HEK293 (cell line): ENCODE measurements at regions not wholly inside any gene's neighbourhood (a gene's known extent, or its start where the extent isn't known, plus 50 kb on each side); places are given as distances from the start of the nearest gene placed in this dataset.

ENCODE experiments used
- KLF8 ChIP-seq: fragments of 450-650 bp; formaldehyde crosslinking; IDR thresholded peaks from 2 replicates; pipeline ENCODE4 v1.5.1; 2016; ENCODE audit warnings: missing biosample characterization, missing genetic modification characterization
- YY1 ChIP-seq: fragments of 450-650 bp; formaldehyde crosslinking; IDR thresholded peaks from 2 replicates; pipeline ENCODE4 v1.5.1; 2018; ENCODE audit warnings: missing biosample characterization, missing genetic modification characterization
- ZNF239 ChIP-seq: fragments of 450-650 bp; formaldehyde crosslinking; IDR thresholded peaks from 2 replicates; pipeline ENCODE4 v1.5.1; 2016; ENCODE audit warnings: missing biosample characterization, missing genetic modification characterization
- TF ChIP-seq, protein P1 (sequence below): fragments of 450-650 bp; formaldehyde crosslinking; IDR thresholded peaks from 2 replicates; pipeline ENCODE4 v1.5.1; 2016; ENCODE audit warnings: missing biosample characterization, missing genetic modification characterization
- TF ChIP-seq, protein P2 (sequence below): fragments of 450-650 bp; formaldehyde crosslinking; IDR thresholded peaks from 2 replicates; pipeline ENCODE4 v1.5.1; 2017; ENCODE audit warnings: missing biosample characterization, missing genetic modification characterization

DNA sequence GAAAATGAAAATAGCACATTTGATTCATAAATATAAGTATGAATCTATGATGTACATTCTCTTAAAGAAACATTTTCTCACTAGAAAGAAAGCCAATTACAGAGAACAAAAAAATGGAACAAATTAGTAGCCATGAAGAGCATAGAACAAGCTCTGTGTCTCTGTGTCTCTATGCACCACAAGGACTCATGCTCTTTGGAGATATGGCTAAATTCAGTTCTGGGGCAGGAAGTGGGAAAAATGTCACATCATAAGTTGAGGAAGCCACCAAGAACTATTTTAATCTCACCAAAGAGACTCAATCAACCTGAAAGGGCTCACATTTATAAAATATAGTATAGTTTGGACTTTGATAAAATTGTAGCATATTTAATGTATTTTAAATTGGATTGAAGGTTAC is 1259.8 kb upstream of the GJE1 start:
- no peak for TF ChIP-seq YY1
- no peak for TF ChIP-seq KLF8 (tag by site-specific recombination)
- TF ChIP-seq ZNF239 (tag by site-specific recombination) = no peak
- TF ChIP-seq, protein P1, sequence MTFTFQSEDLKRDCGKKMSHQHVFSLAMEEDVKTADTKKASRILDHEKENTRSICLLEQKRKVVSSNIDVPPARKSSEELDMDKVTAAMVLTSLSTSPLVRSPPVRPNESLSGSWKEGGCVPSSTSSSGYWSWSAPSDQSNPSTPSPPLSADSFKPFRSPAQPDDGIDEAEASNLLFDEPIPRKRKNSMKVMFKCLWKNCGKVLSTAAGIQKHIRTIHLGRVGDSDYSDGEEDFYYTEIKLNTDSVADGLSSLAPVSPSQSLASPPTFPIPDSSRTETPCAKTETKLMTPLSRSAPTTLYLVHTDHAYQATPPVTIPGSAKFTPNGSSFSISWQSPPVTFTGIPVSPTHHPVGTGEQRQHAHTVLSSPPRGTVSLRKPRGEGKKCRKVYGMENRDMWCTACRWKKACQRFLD (tag by site-specific recombination) = no peak
- TF ChIP-seq, protein P2, sequence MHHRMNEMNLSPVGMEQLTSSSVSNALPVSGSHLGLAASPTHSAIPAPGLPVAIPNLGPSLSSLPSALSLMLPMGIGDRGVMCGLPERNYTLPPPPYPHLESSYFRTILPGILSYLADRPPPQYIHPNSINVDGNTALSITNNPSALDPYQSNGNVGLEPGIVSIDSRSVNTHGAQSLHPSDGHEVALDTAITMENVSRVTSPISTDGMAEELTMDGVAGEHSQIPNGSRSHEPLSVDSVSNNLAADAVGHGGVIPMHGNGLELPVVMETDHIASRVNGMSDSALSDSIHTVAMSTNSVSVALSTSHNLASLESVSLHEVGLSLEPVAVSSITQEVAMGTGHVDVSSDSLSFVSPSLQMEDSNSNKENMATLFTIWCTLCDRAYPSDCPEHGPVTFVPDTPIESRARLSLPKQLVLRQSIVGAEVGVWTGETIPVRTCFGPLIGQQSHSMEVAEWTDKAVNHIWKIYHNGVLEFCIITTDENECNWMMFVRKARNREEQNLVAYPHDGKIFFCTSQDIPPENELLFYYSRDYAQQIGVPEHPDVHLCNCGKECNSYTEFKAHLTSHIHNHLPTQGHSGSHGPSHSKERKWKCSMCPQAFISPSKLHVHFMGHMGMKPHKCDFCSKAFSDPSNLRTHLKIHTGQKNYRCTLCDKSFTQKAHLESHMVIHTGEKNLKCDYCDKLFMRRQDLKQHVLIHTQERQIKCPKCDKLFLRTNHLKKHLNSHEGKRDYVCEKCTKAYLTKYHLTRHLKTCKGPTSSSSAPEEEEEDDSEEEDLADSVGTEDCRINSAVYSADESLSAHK (tag by site-specific recombination) = no peak
